ENCODE measurements at regions not wholly inside any gene's neighbourhood (a gene's known extent, or its start where the extent isn't known, plus 50 kb on each side); places are given as distances from the start of the nearest gene placed in this dataset.
"Not testable (repeated sequence)": the region's sequence is repeated elsewhere in the genome, so short reads cannot be mapped to it uniquely, and the experiment has no call there.

- peaks cover 14% of the 10 kb centered on the region for H3K27me3 Mint-ChIP-seq
- H3K4me3 Mint-ChIP-seq, result no peak overlapping the region
- peaks cover 7% of the 10 kb centered on the region for H3K9me3 Mint-ChIP-seq
- DNase-seq (ENCODE audit: low spot score in 2 of 2), result no peak
- H3K36me3 Mint-ChIP-seq (ENCODE audit: insufficient read depth), result no peaks in the 10 kb centered on the region
- no peak for ATAC-seq (replicated peaks; ENCODE audit: extremely low read depth, poor library complexity, severe bottlenecking)
- H3K4me1 Mint-ChIP-seq, result peaks cover 18% of the 10 kb centered on the region
- no peak overlapping the region for H3K27ac Mint-ChIP-seq (ENCODE audit: low read depth)
Measured at GRCh38 chr14:104400355-104400754, 179.2 kb upstream of the C14orf180 start.

DNA sequence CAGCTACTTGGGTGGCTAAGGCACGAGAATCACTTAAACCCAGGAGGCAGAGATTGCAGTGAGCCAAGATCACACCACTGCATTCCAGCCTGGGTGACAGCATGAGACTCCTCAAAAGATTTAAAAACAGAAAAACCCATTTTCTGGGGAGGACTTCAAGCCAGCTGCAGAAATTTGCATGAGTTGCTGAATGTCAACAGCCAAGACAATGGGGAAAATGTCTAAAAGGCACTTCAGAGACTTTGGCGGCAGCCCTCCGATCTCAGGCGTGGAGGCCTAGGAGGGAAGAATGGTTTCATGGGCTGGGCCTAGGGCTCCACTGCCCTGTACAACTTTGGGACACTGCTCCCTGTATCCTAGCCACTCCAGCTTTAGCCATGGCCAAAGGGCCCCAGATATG, 177.8 kb upstream of the C14orf180 start:
- no peaks in the 10 kb centered on the region for H3K36me3 Mint-ChIP-seq (ENCODE audit: insufficient read depth)
- ATAC-seq (replicated peaks; ENCODE audit: extremely low read depth, poor library complexity, severe bottlenecking) (no peak), DNase-seq (ENCODE audit: low spot score in 2 of 2) (no peak)
- H3K9me3 Mint-ChIP-seq, result peaks cover 7% of the 10 kb centered on the region
- H3K27ac Mint-ChIP-seq (ENCODE audit: low read depth), result no peak overlapping the region
- no peak overlapping the region for H3K4me3 Mint-ChIP-seq
- H3K27me3 Mint-ChIP-seq, result peaks cover 26% of the 10 kb centered on the region
- peaks cover 13% of the 10 kb centered on the region for H3K4me1 Mint-ChIP-seq

- H3K27me3 Mint-ChIP-seq, result peaks cover 30% of the 10 kb centered on the region
- H3K27ac Mint-ChIP-seq (ENCODE audit: low read depth); ATAC-seq (replicated peaks; ENCODE audit: extremely low read depth, poor library complexity, severe bottlenecking); DNase-seq (ENCODE audit: low spot score in 2 of 2); H3K9me3 Mint-ChIP-seq; H3K36me3 Mint-ChIP-seq (ENCODE audit: insufficient read depth); H3K4me3 Mint-ChIP-seq: not testable (repeated sequence)
- peaks cover 13% of the 10 kb centered on the region for H3K4me1 Mint-ChIP-seq
Measured at GRCh38 chr14:104402303-104402702, 177.3 kb upstream of the C14orf180 start.

- H3K9me3 Mint-ChIP-seq, result peaks cover 5% of the 10 kb centered on the region
- peaks cover 30% of the 10 kb centered on the region for H3K27me3 Mint-ChIP-seq
- ATAC-seq (replicated peaks; ENCODE audit: extremely low read depth, poor library complexity, severe bottlenecking), result no peak
- H3K36me3 Mint-ChIP-seq (ENCODE audit: insufficient read depth), result no peaks in the 10 kb centered on the region
- peaks cover 13% of the 10 kb centered on the region for H3K4me1 Mint-ChIP-seq
- DNase-seq (ENCODE audit: low spot score in 2 of 2), result peak in 1 of 2 donors; percentile 10
- no peak overlapping the region for H3K27ac Mint-ChIP-seq (ENCODE audit: low read depth)
- no peak overlapping the region for H3K4me3 Mint-ChIP-seq
Measured at GRCh38 chr14:104403421-104404220, 175.9 kb upstream of the C14orf180 start.

DNA sequence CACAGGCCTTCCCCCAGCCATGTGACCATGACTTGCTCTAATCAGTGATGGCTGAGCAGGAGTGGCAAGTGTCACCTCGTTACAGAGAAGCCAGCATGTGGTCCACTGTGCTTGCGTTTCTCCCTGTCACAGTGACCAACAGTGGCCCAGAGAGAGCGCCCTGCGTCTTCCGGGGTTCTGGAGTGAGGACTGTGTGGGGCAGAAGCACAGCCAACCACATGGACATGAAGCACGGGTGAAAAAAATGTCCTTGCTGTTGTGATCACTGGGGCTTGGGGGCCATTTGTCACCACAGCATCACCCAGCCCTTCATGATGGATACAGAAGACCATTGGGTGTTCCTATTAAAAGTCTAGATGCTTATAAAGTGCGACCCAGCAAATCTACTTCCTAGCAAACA, 174.6 kb upstream of the C14orf180 start:
- ATAC-seq (replicated peaks; ENCODE audit: extremely low read depth, poor library complexity, severe bottlenecking), result no peak
- H3K27me3 Mint-ChIP-seq, result peaks cover 39% of the 10 kb centered on the region
- peaks cover 13% of the 10 kb centered on the region for H3K9me3 Mint-ChIP-seq
- no peak overlapping the region for H3K27ac Mint-ChIP-seq (ENCODE audit: low read depth)
- no peak overlapping the region for H3K4me3 Mint-ChIP-seq
- no peak for DNase-seq (ENCODE audit: low spot score in 2 of 2)
- peaks cover 2% of the 10 kb centered on the region for H3K4me1 Mint-ChIP-seq
- H3K36me3 Mint-ChIP-seq (ENCODE audit: insufficient read depth), result no peaks in the 10 kb centered on the region

- DNase-seq (ENCODE audit: low spot score in 2 of 2), result no peak
- H3K27ac Mint-ChIP-seq (ENCODE audit: low read depth), result no peak overlapping the region
- ATAC-seq (replicated peaks; ENCODE audit: extremely low read depth, poor library complexity, severe bottlenecking), result no peak
- peaks cover 39% of the 10 kb centered on the region for H3K27me3 Mint-ChIP-seq
- no peaks in the 10 kb centered on the region for H3K4me1 Mint-ChIP-seq
- no peak overlapping the region for H3K4me3 Mint-ChIP-seq
- peaks cover 13% of the 10 kb centered on the region for H3K9me3 Mint-ChIP-seq
- no peaks in the 10 kb centered on the region for H3K36me3 Mint-ChIP-seq (ENCODE audit: insufficient read depth)
Measured at GRCh38 chr14:104405360-104406226, 174.0 kb upstream of the C14orf180 start.

DNA sequence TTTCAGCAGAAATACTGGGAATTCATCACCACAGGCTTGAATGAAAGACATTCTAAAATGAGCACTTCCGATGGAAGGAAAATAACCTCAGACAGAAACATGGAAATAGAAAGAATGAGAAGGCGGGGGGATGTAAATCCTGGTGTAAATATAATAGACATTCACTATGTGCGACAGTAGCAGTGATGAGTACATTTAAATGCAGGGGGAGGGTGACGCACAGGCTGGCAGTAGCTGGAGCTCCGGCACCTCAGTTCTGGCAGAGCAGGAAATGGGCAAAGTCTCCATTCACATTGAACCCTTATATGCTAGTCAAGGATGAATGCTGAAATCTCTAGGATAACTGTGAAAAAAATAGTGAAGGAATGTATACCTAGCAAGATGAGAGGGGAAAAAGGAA, 172.7 kb upstream of the C14orf180 start:
- no peak overlapping the region for H3K4me3 Mint-ChIP-seq
- H3K9me3 Mint-ChIP-seq, result peaks cover 13% of the 10 kb centered on the region
- H3K27me3 Mint-ChIP-seq, result peaks cover 39% of the 10 kb centered on the region
- no peak for DNase-seq (ENCODE audit: low spot score in 2 of 2)
- no peaks in the 10 kb centered on the region for H3K36me3 Mint-ChIP-seq (ENCODE audit: insufficient read depth)
- ATAC-seq (replicated peaks; ENCODE audit: extremely low read depth, poor library complexity, severe bottlenecking), result no peak
- H3K27ac Mint-ChIP-seq (ENCODE audit: low read depth), result no peak overlapping the region
- no peaks in the 10 kb centered on the region for H3K4me1 Mint-ChIP-seq

- ATAC-seq (replicated peaks; ENCODE audit: extremely low read depth, poor library complexity, severe bottlenecking) (no peak), DNase-seq (ENCODE audit: low spot score in 2 of 2) (no peak)
- peaks cover 6% of the 10 kb centered on the region for H3K4me1 Mint-ChIP-seq
- no peaks in the 10 kb centered on the region for H3K9me3 Mint-ChIP-seq
- no peak overlapping the region for H3K4me3 Mint-ChIP-seq
- H3K36me3 Mint-ChIP-seq (ENCODE audit: insufficient read depth), result no peaks in the 10 kb centered on the region
- H3K27me3 Mint-ChIP-seq, result peaks cover 22% of the 10 kb centered on the region
- H3K27ac Mint-ChIP-seq (ENCODE audit: low read depth), result no peak overlapping the region
Measured at GRCh38 chr14:104416383-104416782, 163.2 kb upstream of the C14orf180 start.

DNA sequence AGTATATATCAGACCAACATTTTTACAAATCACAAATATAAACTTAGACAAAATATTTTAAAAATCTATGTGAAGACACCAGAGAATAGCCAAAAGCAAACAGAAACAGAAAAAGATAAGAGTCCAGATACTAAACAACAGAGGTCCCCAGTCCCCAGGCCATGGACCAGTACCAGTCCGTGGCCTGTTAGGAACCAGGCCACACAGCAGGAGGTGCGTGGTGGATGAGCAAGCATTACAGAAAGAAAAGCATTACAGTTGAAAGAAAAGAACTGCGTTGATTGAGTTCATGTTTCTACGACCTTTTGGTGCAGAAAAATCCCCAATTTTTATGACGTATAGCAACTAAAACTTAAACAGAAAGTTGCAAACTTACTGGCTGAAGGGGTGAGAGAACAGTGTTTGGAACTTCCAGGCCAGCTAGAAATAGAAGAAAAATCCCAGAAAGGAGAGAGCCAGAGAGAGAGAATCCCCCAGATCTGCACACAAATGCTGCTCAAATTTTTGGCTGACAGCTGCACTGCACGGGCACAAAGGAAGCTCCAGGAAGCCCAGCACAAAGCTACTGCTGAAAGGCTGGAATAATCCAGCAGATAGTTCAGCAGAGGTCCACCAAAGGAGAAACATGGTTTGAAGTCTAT, 159.6 kb upstream of the C14orf180 start:
- DNase-seq (ENCODE audit: low spot score in 2 of 2) (no peak), ATAC-seq (replicated peaks; ENCODE audit: extremely low read depth, poor library complexity, severe bottlenecking) (no peak)
- H3K27me3 Mint-ChIP-seq, result peaks cover 15% of the 10 kb centered on the region
- peak overlapping the region; percentile 12 for H3K27ac Mint-ChIP-seq (ENCODE audit: low read depth)
- H3K36me3 Mint-ChIP-seq (ENCODE audit: insufficient read depth), result no peaks in the 10 kb centered on the region
- H3K9me3 Mint-ChIP-seq, result no peaks in the 10 kb centered on the region
- peaks cover 6% of the 10 kb centered on the region for H3K4me1 Mint-ChIP-seq
- no peak overlapping the region for H3K4me3 Mint-ChIP-seq

- not testable (repeated sequence) for H3K36me3 Mint-ChIP-seq (ENCODE audit: insufficient read depth); ATAC-seq (replicated peaks; ENCODE audit: extremely low read depth, poor library complexity, severe bottlenecking); DNase-seq (ENCODE audit: low spot score in 2 of 2); H3K9me3 Mint-ChIP-seq; H3K4me3 Mint-ChIP-seq; H3K27ac Mint-ChIP-seq (ENCODE audit: low read depth); H3K4me1 Mint-ChIP-seq; H3K27me3 Mint-ChIP-seq
Measured at GRCh38 chr14:104420523-104420922, 159.0 kb upstream of the C14orf180 start.

- peak in 1 of 2 donors; percentile 10 for DNase-seq (ENCODE audit: low spot score in 2 of 2)
- H3K27me3 Mint-ChIP-seq, result peaks cover 5% of the 10 kb centered on the region
- no peak overlapping the region for H3K27ac Mint-ChIP-seq (ENCODE audit: low read depth)
- no peaks in the 10 kb centered on the region for H3K36me3 Mint-ChIP-seq (ENCODE audit: insufficient read depth)
- peaks cover 6% of the 10 kb centered on the region for H3K4me1 Mint-ChIP-seq
- no peak for ATAC-seq (replicated peaks; ENCODE audit: extremely low read depth, poor library complexity, severe bottlenecking)
- no peak overlapping the region for H3K4me3 Mint-ChIP-seq
- H3K9me3 Mint-ChIP-seq, result no peaks in the 10 kb centered on the region
Measured at GRCh38 chr14:104420990-104421389, 158.6 kb upstream of the C14orf180 start.

GRCh38 chr14:104421401-104421821, 158.2 kb upstream of the C14orf180 start:
- peaks cover 6% of the 10 kb centered on the region for H3K4me1 Mint-ChIP-seq
- no peaks in the 10 kb centered on the region for H3K9me3 Mint-ChIP-seq
- peaks cover under 1% of the 10 kb centered on the region for H3K27me3 Mint-ChIP-seq
- no peak overlapping the region for H3K27ac Mint-ChIP-seq (ENCODE audit: low read depth)
- no peaks in the 10 kb centered on the region for H3K36me3 Mint-ChIP-seq (ENCODE audit: insufficient read depth)
- DNase-seq (ENCODE audit: low spot score in 2 of 2) (no peak), ATAC-seq (replicated peaks; ENCODE audit: extremely low read depth, poor library complexity, severe bottlenecking) (no peak)
- no peak overlapping the region for H3K4me3 Mint-ChIP-seq

All from central memory CD8-positive, alpha-beta T cell (primary cell).